LNCaP clone FGC (cell line): ENCODE measurements at regions not wholly inside any gene's neighbourhood (a gene's known extent, or its start where the extent isn't known, plus 50 kb on each side); places are given as distances from the start of the nearest gene placed in this dataset.
"Not testable (repeated sequence)": the region's sequence is repeated elsewhere in the genome, so short reads cannot be mapped to it uniquely, and the experiment has no call there.

ENCODE experiments used
- DNase-seq: peaks from one replicate; pipeline ENCODE4 v3.0.0-alpha.2; 2011; ENCODE audit warnings: low read depth
- H3K4me3 ChIP-seq: 2 replicates; pipeline ENCODE4 v1.5.1; 2011; ENCODE audit warnings: mild to moderate bottlenecking, low read depth, low read length, control low read depth

DNA sequence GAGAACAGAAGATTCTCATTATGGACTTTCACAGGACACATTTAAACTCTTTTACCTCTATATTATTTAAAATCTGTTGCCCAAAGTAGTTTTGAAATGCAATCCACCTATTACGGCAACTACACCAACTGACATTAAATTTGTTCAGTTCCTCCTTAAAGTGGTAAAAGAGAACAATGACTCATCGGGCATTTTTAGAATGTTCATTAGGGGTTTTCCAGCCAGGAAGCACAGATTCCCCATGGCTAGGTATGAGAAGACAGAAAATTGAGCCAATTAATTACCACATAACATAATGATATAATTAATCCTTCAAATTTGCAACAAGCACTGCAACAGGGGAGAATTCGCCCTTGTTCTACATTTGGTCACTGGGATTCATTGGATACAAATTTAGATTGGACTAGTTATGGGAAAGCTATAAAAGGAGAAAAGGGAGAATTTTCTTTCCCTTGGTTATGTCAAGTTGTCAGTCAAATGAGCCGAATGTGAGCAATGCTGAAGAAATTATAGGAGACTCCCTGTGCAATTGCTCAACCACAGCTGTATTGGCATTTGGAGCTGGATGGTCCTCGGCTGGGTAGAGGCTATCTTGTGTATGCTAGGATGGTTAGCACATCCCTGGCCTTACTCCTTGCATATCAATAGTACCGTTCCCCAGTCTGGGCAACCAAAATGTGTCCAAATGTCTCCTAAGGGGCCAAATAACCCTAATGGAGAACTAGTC, 1549.8 kb downstream of the CDY2B start:
- not testable (repeated sequence) for H3K4me3 ChIP-seq, DNase-seq

DNA sequence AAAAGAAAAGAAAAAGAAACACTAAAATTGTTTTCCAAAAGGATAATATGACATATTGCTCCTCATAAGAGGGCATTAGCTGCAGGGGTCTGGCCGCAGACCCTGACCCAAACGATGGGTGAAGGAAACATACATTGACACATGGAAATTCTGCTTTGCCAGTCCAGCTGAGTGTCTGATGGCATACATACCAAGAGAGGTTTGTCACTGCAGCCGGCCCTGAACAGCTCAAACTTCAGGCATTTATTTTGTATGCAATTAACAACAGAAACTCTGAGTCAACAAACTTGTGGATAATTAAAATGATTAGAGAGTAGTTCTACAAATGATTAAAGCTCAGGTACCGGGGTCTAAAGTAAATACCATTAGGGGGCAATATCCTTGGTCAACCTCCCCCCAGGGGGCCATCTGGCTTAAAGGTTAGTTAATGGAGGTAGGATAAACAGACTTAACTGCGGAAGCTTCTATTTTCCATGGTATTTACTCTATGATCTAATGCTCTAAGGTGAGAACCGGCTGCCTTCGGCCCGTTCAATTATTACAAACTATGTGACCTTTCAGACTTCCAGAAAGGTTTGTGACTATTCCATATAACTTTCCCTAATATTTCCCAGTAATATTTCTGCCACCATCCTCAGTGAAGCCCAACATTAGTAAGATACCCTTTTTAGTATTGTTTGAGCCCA, 1550.7 kb downstream of the CDY2B start:
- not testable (repeated sequence) for H3K4me3 ChIP-seq, DNase-seq
